C4-2B (cell line): ENCODE measurements at regions not wholly inside any gene's neighbourhood (a gene's known extent, or its start where the extent isn't known, plus 50 kb on each side); places are given as distances from the start of the nearest gene placed in this dataset.

ENCODE experiments used
- H3K27ac ChIP-seq: fragments of 450-650 bp; 2 replicates; pipeline ENCODE4 v1.5.1; 2017
- ZFX ChIP-seq: fragments of 450-650 bp; IDR thresholded peaks from 2 replicates; pipeline ENCODE4 v1.6.1; 2017
- TF ChIP-seq, protein P1 (sequence below): fragments of 450-650 bp; conservative IDR thresholded peaks from 2 replicates; pipeline ENCODE4 v1.5.1; 2017; ENCODE audit warnings: mild to moderate bottlenecking

DNA sequence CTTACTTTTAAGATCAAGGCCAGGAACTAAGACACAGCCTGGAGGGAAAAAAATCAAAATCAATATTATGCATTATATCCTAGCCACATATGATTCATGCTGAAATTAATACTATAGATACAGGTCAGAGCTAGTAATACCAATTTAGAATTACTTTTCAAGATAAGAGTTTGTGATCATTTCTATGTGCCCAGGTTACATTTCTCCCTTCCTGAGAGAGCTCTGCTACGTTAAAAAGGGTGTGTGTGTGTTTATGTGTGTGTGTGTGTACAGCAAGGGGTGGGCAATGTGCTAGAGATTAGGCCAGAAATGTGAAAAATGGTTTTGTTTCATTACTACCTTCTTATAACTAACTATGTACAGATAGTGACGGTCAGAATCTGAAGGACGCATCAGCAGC, 223.9 kb upstream of the FLRT2 start:
- TF ChIP-seq, protein P1, sequence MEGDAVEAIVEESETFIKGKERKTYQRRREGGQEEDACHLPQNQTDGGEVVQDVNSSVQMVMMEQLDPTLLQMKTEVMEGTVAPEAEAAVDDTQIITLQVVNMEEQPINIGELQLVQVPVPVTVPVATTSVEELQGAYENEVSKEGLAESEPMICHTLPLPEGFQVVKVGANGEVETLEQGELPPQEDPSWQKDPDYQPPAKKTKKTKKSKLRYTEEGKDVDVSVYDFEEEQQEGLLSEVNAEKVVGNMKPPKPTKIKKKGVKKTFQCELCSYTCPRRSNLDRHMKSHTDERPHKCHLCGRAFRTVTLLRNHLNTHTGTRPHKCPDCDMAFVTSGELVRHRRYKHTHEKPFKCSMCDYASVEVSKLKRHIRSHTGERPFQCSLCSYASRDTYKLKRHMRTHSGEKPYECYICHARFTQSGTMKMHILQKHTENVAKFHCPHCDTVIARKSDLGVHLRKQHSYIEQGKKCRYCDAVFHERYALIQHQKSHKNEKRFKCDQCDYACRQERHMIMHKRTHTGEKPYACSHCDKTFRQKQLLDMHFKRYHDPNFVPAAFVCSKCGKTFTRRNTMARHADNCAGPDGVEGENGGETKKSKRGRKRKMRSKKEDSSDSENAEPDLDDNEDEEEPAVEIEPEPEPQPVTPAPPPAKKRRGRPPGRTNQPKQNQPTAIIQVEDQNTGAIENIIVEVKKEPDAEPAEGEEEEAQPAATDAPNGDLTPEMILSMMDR, result no peak
- TF ChIP-seq ZFX, result no peak
- no peak overlapping the region for H3K27ac ChIP-seq

DNA sequence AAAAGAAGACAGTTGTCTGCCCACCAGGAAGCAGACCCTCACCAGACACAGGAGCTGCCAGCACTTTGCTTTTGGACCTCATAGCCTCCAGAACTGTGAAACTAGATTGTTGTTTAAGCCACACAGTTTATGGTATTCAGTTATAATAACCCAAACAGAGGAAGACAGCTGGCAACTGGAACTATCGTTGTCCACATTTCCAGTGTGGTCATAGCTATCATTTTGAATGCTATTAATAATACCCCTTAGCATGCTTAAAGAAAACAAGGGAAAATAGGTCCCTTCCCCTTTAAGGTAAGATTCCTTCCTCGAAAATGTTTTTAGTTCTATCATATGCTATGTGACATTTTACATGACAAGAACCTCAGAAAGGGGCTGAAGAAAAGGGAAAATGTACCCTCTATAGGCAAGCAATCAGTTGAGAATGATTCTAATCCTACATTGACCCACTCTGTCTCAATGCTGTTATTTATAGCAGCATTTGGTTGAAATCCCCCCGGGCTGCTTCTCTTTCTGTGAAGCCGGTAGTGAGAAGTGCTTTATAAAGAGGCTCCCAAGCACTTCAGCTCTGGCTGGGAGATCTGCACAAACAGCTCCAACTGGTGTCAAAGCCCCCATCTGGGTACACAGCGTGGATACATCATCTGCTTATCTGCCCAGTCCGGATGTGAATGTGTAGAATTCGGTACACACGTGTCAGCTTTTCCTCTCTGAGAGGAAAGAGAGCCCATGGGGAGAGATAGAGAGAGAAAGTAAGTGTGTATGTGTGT, 221.2 kb upstream of the FLRT2 start:
- H3K27ac ChIP-seq, result no peak overlapping the region
- no peak for TF ChIP-seq ZFX
- TF ChIP-seq, protein P1, result no peak

DNA sequence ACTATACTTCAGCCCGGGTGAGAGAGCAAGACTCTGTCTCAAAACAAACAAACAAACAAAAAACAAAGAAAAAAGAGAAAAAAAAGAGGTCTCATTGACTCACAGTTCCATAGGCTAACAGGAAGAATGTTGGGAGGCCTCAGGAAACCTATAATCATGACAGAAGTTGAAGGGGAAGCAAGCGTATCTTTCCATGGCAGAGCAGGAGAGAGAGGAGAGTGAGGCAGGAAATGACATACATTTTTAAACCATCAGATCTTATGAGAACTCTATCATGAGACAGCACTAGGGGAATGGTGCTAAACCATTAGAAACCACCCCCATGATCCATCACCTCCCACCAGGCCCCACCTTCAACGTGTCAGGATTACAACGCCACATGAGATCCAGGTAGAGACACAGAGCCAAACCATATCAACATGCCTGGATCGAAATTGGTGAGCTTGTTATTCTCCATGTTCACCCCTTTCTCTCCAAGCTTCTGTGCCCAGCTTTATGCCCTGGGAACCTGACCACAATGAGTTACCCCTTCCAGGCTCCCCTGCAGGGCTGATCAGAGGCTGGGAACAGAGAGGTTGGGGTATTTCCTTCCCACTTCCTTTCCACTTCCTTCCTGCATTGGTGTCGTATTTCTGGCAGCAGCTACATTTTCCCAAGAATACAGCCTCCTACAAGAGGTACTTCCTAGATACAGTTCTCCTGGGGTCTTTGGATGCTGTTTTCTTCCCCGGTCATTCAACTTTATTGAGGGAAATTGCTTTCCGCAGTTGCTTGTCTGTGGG, 219.3 kb upstream of the FLRT2 start:
- TF ChIP-seq ZFX, result no peak
- TF ChIP-seq, protein P1, result no peak
- H3K27ac ChIP-seq, result no peak overlapping the region

DNA sequence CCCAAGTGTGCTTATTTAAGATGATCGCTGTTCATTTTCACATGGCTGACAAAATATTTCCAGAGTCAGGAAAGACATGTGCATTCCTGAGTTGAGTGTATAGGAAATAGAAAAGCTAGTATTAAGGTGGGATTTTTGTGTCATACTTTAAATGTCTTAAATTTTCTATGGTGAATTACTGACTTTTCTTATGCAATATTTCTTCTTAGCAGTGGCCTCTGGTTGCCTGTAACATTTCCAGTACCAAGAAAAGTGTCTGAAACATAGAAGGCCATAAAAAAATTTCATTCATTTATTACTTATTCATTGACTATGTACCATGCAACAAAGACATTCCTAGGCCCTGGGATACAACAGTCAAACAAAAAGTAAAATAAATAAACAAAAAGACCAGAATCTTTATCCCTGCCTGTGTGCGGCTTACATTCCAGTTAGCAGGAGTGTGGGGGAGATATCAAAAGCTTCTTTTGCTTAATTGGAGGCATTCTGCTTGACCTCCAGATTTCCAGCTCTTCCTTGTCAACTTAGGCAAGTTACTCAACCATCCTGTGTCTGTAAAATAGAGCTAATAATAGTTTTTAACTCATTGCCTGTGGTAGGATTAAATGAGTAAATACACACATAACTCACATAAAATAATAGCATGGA, 216.3 kb upstream of the FLRT2 start:
- TF ChIP-seq, protein P1, result no peak
- TF ChIP-seq ZFX, result no peak
- no peak overlapping the region for H3K27ac ChIP-seq

DNA sequence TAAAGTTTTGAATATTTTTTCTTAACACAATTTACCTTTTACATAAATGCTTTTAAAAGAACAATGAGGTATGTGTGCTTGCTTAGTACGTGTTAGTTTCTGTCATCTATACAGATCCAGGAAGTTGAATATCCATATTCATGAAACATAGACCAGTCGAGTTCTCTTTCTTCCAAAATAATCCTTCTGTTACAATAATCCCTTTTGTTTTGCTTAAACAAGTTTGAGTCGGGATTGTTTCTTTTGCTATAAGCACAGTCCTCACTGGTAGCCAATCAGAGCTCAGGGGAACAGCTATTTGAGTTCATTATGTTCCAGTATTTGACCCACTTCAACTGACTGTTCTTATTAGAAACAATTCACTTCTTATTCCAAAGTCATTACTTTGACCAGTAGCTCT, 214.7 kb upstream of the FLRT2 start:
- no peak overlapping the region for H3K27ac ChIP-seq
- TF ChIP-seq ZFX, result no peak

DNA sequence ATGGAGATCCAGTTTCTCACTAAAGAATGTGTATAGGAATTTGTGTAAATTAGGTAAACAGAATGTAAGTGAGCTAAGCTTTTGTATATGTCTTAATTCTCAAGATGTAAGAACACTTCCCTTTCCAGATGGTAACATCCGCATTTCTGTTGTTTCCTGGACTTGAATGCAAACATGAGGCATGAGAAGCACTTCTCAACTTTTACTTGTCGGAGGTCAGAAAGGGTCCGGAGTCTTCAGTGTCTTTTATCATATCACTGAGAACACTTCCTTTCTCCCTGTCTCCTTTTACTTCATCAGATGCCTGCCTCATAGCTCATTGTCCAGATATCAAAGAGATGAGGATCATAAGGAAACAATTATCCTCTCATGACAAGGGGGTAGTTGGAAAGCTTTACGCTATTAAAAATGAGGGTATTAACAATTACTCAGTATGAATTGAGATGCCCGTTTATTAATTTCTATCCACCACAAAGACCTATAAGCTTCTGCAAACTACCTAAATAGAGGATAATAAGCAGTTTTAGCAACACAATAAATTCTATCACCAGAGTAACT, 214.1 kb upstream of the FLRT2 start:
- no peak overlapping the region for H3K27ac ChIP-seq
- TF ChIP-seq, protein P1, result no peak
- TF ChIP-seq ZFX, result no peak

DNA sequence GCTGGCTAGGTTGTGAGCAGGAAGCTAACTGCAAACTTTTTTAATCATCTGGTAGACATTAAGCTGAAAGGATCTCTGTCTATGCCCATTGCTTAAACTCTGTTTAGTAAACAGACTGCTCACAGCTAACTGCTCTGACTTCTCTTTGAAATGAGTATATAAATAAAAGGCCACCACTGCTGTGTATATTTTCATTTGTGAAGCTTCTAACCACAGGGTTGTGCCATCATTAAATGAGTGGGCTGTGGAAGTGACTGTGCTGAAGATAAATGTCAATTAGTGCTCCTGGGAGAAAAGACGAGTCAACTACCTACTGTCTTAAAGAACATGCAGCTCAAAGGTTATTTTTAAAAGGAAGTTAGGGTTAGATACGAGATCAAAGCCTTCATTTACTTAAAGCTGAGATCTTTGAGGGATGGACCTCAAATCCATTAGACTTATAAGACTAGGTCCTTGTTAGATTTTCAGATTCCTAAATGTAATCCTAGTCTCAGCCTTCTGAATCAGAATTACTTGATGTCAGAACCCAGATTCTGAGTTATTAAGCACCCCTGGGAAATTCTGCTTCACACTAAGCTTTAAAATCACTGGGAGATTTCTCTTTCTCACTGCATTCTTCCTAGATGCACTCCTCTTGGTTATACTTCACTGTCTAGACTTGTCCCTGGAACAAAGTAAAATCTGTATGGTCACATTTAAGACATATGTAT, 213.1 kb upstream of the FLRT2 start:
- TF ChIP-seq ZFX, result no peak
- TF ChIP-seq, protein P1, result no peak
- H3K27ac ChIP-seq, result no peak overlapping the region
